ENCODE measurements at regions not wholly inside any gene's neighbourhood (a gene's known extent, or its start where the extent isn't known, plus 50 kb on each side); places are given as distances from the start of the nearest gene placed in this dataset.

DNA sequence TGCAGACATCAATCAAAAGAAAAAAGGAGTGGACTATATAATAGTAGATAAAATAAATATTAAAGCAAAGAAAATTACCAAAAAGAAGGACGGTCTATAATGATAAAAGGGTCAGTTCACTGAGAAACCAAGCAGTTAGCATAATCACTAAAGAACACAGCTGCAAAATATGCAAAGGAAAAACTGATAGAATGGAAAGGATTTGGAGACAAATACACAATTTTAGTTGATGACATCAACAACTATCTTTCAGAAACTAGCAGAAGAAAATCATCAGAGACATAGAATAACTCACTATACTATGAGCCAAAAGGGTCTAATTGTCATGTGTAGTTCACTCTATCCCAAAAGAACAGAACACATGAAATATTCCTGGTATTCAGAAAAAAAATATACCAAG, 316.4 kb upstream of the IGFBP3 start:
- TF ChIP-seq SIN3A (IDR thresholded peaks at IDR 0.05; ENCODE audit: low read depth, low read length) (no peak), BHLHE40 (IDR thresholded peaks at IDR 0.05; ENCODE audit: borderline replicate concordance in 1 of 2, low read depth in 2 of 2, low read length in 1 of 2) (no peak), YY1 (IDR thresholded peaks at IDR 0.05; ENCODE audit: low read depth, low read length) (no peak), POLR2A (IDR thresholded peaks at IDR 0.05; ENCODE audit: low read depth, low read length) (no peak)
- TF ChIP-seq, protein P1, sequence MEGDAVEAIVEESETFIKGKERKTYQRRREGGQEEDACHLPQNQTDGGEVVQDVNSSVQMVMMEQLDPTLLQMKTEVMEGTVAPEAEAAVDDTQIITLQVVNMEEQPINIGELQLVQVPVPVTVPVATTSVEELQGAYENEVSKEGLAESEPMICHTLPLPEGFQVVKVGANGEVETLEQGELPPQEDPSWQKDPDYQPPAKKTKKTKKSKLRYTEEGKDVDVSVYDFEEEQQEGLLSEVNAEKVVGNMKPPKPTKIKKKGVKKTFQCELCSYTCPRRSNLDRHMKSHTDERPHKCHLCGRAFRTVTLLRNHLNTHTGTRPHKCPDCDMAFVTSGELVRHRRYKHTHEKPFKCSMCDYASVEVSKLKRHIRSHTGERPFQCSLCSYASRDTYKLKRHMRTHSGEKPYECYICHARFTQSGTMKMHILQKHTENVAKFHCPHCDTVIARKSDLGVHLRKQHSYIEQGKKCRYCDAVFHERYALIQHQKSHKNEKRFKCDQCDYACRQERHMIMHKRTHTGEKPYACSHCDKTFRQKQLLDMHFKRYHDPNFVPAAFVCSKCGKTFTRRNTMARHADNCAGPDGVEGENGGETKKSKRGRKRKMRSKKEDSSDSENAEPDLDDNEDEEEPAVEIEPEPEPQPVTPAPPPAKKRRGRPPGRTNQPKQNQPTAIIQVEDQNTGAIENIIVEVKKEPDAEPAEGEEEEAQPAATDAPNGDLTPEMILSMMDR (IDR thresholded peaks at IDR 0.05 in 2 of 3, conservative IDR thresholded peaks at IDR 0.05 in 1 of 3; ENCODE audit: control insufficient read depth in 2 of 3, extremely low read depth in 1 of 3, insufficient read depth in 1 of 3, low read depth in 3 of 3, low read length in 3 of 3), result no peak
- TF ChIP-seq, protein P2, sequence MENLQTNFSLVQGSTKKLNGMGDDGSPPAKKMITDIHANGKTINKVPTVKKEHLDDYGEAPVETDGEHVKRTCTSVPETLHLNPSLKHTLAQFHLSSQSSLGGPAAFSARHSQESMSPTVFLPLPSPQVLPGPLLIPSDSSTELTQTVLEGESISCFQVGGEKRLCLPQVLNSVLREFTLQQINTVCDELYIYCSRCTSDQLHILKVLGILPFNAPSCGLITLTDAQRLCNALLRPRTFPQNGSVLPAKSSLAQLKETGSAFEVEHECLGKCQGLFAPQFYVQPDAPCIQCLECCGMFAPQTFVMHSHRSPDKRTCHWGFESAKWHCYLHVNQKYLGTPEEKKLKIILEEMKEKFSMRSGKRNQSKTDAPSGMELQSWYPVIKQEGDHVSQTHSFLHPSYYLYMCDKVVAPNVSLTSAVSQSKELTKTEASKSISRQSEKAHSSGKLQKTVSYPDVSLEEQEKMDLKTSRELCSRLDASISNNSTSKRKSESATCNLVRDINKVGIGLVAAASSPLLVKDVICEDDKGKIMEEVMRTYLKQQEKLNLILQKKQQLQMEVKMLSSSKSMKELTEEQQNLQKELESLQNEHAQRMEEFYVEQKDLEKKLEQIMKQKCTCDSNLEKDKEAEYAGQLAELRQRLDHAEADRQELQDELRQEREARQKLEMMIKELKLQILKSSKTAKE (IDR thresholded peaks at IDR 0.05; ENCODE audit: low read depth, poor library complexity, severe bottlenecking), result no peak
- TF ChIP-seq, protein P3, sequence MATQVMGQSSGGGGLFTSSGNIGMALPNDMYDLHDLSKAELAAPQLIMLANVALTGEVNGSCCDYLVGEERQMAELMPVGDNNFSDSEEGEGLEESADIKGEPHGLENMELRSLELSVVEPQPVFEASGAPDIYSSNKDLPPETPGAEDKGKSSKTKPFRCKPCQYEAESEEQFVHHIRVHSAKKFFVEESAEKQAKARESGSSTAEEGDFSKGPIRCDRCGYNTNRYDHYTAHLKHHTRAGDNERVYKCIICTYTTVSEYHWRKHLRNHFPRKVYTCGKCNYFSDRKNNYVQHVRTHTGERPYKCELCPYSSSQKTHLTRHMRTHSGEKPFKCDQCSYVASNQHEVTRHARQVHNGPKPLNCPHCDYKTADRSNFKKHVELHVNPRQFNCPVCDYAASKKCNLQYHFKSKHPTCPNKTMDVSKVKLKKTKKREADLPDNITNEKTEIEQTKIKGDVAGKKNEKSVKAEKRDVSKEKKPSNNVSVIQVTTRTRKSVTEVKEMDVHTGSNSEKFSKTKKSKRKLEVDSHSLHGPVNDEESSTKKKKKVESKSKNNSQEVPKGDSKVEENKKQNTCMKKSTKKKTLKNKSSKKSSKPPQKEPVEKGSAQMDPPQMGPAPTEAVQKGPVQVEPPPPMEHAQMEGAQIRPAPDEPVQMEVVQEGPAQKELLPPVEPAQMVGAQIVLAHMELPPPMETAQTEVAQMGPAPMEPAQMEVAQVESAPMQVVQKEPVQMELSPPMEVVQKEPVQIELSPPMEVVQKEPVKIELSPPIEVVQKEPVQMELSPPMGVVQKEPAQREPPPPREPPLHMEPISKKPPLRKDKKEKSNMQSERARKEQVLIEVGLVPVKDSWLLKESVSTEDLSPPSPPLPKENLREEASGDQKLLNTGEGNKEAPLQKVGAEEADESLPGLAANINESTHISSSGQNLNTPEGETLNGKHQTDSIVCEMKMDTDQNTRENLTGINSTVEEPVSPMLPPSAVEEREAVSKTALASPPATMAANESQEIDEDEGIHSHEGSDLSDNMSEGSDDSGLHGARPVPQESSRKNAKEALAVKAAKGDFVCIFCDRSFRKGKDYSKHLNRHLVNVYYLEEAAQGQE (IDR thresholded peaks at IDR 0.05; ENCODE audit: low read depth, low read length), result no peak
